HPDE6-E6E7 (cell line): ENCODE measurements at regions not wholly inside any gene's neighbourhood (a gene's known extent, or its start where the extent isn't known, plus 50 kb on each side); places are given as distances from the start of the nearest gene placed in this dataset.

ENCODE experiments used
- DNase-seq: peaks from one replicate; pipeline ENCODE4 v3.0.0; 2011; ENCODE audit warnings: missing footprints; ENCODE audit errors: extremely low spot score

DNA sequence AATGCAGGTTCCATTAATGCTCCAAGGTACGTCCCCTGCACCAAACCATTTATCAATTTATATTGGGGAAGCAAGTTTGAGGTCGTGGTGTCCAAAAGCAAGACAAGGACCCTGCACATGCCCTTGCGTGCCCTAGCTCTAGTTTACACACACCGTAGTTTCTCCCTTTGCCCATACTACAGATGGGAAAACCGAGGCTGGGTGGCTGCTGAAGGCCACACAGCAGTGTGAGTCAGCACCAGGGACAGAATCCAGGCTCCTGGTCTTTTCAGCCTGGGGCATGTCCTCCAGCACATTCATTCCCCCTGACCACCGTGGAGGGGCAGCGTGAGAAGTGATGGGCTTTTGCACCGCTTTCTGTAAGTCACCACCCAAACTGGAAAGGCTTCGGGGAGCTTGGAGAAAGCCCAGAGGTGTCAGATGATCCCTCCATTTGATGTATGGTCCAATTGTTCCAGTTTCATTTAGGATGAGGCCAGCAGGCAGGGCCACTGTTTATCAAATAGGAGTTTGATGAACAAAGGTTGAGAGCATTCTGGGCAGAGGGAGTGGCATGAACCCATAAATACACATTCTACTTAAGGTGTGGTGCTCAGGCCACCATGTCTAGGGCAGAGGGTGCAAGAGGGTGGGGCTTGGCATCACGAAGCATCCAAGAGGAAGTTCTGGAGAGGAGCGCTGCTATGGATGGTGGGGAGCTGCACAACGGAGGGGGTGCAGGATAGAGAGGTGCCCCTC is 274.1 kb downstream of the HAUS1 start:
- no peak for DNase-seq

GRCh38 chr18:46378864-46379207 is 274.7 kb downstream of the HAUS1 start:
- no peak for DNase-seq

GRCh38 chr18:46379323-46379950 is 275.3 kb downstream of the HAUS1 start:
- no peak for DNase-seq

DNA sequence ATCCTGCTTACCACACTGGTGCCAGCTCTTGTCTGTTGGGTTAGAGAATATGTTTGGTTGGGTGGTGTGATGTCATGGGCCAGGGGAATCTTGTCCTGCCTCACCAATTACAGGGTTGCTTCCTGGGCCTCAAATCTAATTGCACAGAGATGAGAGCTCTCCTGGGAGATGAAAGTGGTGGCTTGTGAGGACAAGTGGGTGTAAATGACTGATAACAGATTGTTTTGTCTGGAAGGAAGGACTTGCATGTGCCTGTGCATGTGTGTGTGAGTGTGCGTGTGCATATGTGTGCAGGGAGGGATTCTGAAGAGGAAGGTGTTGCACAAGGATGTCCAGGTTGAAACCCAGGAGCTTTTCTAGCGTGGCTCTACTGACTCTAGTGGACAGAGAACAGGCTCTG is 271.9 kb downstream of the LOXHD1 start:
- DNase-seq: no peak

GRCh38 chr18:46386788-46387187 is 270.2 kb downstream of the LOXHD1 start:
- DNase-seq: no peak

DNA sequence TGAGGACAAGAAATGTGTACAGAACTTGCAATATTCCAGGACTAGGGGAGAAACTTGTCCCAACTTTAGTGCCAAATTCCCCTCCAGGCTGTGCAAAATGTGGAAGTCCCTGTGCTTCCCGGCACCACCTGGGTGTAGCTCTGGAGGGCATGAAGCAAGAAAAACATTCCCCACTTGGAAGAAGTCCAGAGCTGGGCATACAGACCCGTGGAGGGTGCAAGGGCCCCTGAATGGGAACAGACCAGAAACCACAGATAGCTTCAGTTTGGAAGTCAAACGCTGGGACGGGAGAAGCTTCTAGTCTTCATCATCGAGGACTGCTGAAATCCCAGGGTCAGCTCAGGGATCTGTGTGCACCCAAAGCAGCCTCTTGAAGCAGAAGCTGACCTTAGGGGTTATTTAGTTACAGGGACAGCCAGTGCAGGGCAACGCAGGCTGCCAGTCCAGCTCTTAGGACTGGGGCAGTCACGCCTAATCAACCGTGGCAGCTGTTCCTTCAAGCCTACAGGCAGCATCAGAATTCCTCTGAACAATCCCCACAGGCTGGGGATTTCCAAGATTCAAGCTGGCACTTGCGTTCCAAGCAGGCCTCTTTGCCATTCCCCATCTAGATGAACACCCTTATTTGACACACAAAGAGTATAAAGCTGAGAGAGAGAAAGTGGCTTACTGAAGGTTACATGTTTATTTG is 269.4 kb downstream of the LOXHD1 start:
- peak; percentile 80 for DNase-seq

DNA sequence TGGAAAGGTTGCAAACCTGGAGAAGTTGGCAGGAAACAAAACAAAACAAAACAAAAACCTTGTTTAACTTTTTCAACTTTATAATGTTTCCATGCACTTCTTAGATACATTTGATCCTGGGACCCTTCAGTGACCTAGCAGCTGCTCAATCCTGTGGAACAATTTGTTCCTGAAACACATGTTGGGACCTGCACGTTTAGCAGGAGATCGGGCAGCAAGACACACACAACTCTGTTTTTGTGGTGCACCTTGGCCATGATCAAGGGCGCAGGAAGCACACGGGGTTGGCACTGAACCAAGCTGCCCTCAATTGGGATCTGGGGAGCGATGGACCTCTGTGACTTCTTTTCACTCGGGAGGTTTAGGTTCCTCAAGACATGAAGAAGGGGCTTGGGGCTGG is 268.7 kb downstream of the LOXHD1 start:
- DNase-seq: no peak

- no peak for DNase-seq
These were observed 264.4 kb downstream of the LOXHD1 start for GRCh38 chr18:46392576-46392975.

GRCh38 chr18:46393230-46393629 is 263.8 kb downstream of the LOXHD1 start:
- no peak for DNase-seq

DNA sequence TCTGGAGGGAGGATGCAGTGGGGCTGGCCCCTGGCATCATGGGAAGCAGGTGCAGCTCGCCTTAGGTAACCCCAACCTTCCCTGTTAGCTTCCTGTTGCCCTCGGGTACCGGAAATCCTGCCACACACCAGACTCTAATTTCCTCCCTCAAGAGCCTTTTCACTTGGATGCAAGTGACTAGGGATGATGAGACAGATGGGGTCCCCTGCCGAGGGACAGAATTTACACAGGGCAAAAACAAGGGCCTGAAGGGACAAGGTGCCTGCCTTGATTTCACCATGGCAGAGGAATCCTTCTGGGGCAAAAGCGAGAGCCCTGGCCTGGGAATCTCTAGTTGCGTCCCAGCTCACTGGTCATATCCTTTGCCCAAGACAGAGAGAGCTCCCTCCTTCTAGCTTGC is 263.1 kb downstream of the LOXHD1 start:
- no peak for DNase-seq

- DNase-seq: no peak
These were observed 261.2 kb downstream of the LOXHD1 start for GRCh38 chr18:46395795-46396194.

DNA sequence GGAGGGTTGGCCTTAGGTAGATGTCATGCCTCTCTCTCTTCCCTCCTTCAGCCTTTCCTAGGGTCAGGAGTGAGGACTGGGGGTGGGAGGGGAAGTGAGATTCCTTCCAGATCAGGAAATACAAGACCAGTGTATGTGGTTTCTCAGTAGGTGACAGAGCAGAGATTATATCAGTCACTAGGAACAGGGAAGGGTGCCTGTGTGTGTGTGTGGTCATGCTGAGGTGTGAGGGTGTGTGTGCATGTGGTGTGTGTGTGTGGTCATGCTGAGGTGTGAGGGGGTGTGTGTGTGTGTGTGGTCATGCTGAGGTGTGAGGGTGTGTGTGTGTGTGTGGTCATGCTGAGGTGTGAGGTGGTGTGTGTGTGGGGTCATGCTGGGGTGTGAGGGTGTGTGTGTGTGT is 259.8 kb downstream of the LOXHD1 start:
- no peak for DNase-seq

DNA sequence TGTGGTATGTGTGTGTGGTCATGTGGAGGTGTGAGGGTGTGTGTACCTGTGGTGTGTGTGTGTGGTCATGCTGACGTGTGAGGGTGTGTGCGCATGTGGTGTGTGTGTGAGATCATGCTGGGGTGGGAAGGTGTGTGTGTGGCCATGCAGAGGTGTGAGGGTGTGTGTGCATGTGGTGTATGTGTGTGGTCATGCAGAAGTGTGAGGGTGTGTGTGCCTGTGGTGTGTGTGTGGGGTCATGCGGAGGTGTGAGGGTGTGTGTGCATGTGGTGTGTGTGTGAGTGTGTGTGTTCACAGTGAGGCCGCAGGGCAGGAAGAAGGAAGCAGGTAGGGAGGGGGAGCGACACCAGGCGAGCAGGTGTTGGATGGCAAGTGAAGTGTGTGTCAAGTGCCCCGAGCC is 259.0 kb downstream of the LOXHD1 start:
- no peak for DNase-seq

- DNase-seq: no peak
These were observed 258.4 kb downstream of the LOXHD1 start for GRCh38 chr18:46398625-46399024.

- DNase-seq: no peak
These were observed 257.7 kb downstream of the LOXHD1 start for GRCh38 chr18:46399303-46399702.

GRCh38 chr18:46400449-46400848 is 256.6 kb downstream of the LOXHD1 start:
- DNase-seq: no peak

DNA sequence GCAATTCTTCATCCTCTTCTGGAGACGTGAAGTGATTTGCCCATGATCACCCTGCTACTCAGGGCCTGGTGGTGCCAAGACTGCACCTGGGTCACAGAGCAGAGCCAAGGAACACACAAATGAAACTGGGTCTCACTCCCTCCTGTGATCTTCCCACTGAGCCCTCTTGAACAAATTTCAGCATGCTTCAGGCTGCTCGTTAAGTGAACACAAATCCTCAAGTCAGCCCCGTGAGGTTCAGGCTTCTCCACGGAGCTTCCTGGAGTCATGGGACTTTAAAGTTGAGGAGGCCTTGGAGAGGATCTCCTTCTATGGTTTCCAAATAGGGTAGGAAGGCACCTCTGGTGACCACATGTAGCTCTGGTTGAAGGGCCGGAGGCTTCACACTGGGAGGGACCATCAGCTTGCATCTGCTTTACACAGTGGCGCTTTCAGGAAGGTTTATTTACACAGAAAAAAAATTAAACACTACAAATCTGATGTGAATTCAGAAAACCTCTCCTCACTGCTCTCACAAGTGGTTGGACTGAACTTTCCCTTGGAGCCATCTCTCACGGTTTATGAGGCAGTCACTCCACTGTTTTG is 255.4 kb downstream of the LOXHD1 start:
- DNase-seq: no peak

GRCh38 chr18:46402396-46402795 is 254.6 kb downstream of the LOXHD1 start:
- DNase-seq: no peak

- DNase-seq: no peak
These were observed 254.1 kb downstream of the LOXHD1 start for GRCh38 chr18:46402945-46403344.

- DNase-seq: no peak
These were observed 251.0 kb downstream of the LOXHD1 start for GRCh38 chr18:46405832-46406538.

- no peak for DNase-seq
These were observed 250.5 kb downstream of the LOXHD1 start for GRCh38 chr18:46406539-46406932.

GRCh38 chr18:46407486-46408166 is 249.4 kb downstream of the LOXHD1 start:
- DNase-seq: no peak
